Effector memory CD8-positive, alpha-beta T cell (primary cell): ENCODE measurements at regions not wholly inside any gene's neighbourhood (a gene's known extent, or its start where the extent isn't known, plus 50 kb on each side); places are given as distances from the start of the nearest gene placed in this dataset.

ENCODE experiments used
- ATAC-seq: fragments of 150-1000 bp; cut with Tn5 transposase; replicated peaks from 2 replicates; pipeline ENCODE4 v1.10.0; 2021; ENCODE audit warnings: mild to moderate bottlenecking, moderate library complexity
- DNase-seq, 3 experiments: peaks; one replicate each; pipeline ENCODE4 v3.0.0; 2021
- H3K27ac Mint-ChIP-seq, 2 donors: one replicate each; pipeline ENCODE4 v1.8.0; 2022; ENCODE audit warnings: mild to moderate bottlenecking in 2 of 2, mixed read lengths in 2 of 2, moderate library complexity in 2 of 2
- H3K27me3 Mint-ChIP-seq, 2 donors: one replicate each; pipeline ENCODE4 v1.8.0; 2022; ENCODE audit warnings: mixed read lengths in 2 of 2
- H3K36me3 Mint-ChIP-seq: one replicate; pipeline ENCODE4 v1.8.0; 2022; ENCODE audit warnings: mild to moderate bottlenecking, moderate library complexity, mixed read lengths; ENCODE audit not compliant: insufficient read depth
- H3K4me1 Mint-ChIP-seq, 2 donors: one replicate each; pipeline ENCODE4 v1.8.0; 2022; ENCODE audit warnings: low read depth in 2 of 2, mixed read lengths in 2 of 2
- H3K4me3 Mint-ChIP-seq, 2 donors: one replicate each; pipeline ENCODE4 v1.8.0; 2022; ENCODE audit warnings: mild to moderate bottlenecking in 2 of 2, mixed read lengths in 2 of 2, moderate library complexity in 2 of 2
- H3K9me3 Mint-ChIP-seq, 2 donors: one replicate each; pipeline ENCODE4 v1.8.0; 2022; ENCODE audit warnings: mixed read lengths in 2 of 2

GRCh38 chr14:100392356-100392755 is 69.2 kb downstream of the SLC25A47 start:
- H3K4me3 Mint-ChIP-seq, result no peak overlapping the region
- H3K36me3 Mint-ChIP-seq, result no peaks in the 10 kb centered on the region
- no peaks in the 10 kb centered on the region for H3K27me3 Mint-ChIP-seq
- peaks cover 29 to 33% of the 10 kb centered on the region in 2 donors for H3K4me1 Mint-ChIP-seq
- ATAC-seq (no peak), DNase-seq (no peak)
- H3K9me3 Mint-ChIP-seq, result no peaks in the 10 kb centered on the region
- no peak overlapping the region for H3K27ac Mint-ChIP-seq

GRCh38 chr14:100393362-100393761 is 70.2 kb downstream of the SLC25A47 start:
- Mint-ChIP-seq H3K9me3 (no peaks in the 10 kb centered on the region), H3K4me3 (peak overlapping the region; percentile 45 to 69), H3K4me1 (peaks cover 31 to 33% of the 10 kb centered on the region in 2 donors), H3K27me3 (no peaks in the 10 kb centered on the region), H3K27ac (peak overlapping the region; percentile 55 to 68), H3K36me3 (no peaks in the 10 kb centered on the region)
- DNase-seq (no peak), ATAC-seq (no peak)

GRCh38 chr14:100393906-100394732 is 71.0 kb downstream of the SLC25A47 start:
- H3K27ac Mint-ChIP-seq, result peak overlapping the region; percentile 55 to 68
- H3K27me3 Mint-ChIP-seq, result no peaks in the 10 kb centered on the region
- no peaks in the 10 kb centered on the region for H3K9me3 Mint-ChIP-seq
- peaks cover 33 to 39% of the 10 kb centered on the region in 2 donors for H3K4me1 Mint-ChIP-seq
- H3K36me3 Mint-ChIP-seq, result no peaks in the 10 kb centered on the region
- peak; percentile 87 for ATAC-seq
- peak overlapping the region; percentile 45 to 69 for H3K4me3 Mint-ChIP-seq
- no peak for DNase-seq

GRCh38 chr14:100394886-100395672 is 71.9 kb downstream of the SLC25A47 start:
- H3K4me3 Mint-ChIP-seq, result no peak overlapping the region
- ATAC-seq, result no peak
- no peaks in the 10 kb centered on the region for H3K27me3 Mint-ChIP-seq

GRCh38 chr14:100396266-100396795 is 73.2 kb downstream of the SLC25A47 start:
- H3K4me3 Mint-ChIP-seq, result no peak overlapping the region
- ATAC-seq, result no peak
- H3K9me3 Mint-ChIP-seq, result no peaks in the 10 kb centered on the region
- DNase-seq, result no peak
- H3K27ac Mint-ChIP-seq, result no peak overlapping the region
- peaks cover 33 to 39% of the 10 kb centered on the region in 2 donors for H3K4me1 Mint-ChIP-seq
- no peaks in the 10 kb centered on the region for H3K36me3 Mint-ChIP-seq
- H3K27me3 Mint-ChIP-seq, result no peaks in the 10 kb centered on the region

More at GRCh38 chr14:100394886-100395672, 71.9 kb downstream of the SLC25A47 start:
- no peaks in the 10 kb centered on the region for H3K9me3 Mint-ChIP-seq
- no peaks in the 10 kb centered on the region for H3K36me3 Mint-ChIP-seq
- H3K27ac Mint-ChIP-seq, result no peak overlapping the region
- DNase-seq, result no peak
- H3K4me1 Mint-ChIP-seq, result peaks cover 34 to 39% of the 10 kb centered on the region in 2 donors

- DNase-seq (no peak), ATAC-seq (no peak)
- no peak overlapping the region for H3K27ac Mint-ChIP-seq
- H3K4me3 Mint-ChIP-seq, result no peak overlapping the region
- H3K36me3 Mint-ChIP-seq, result no peaks in the 10 kb centered on the region
- H3K4me1 Mint-ChIP-seq, result peaks cover 32 to 43% of the 10 kb centered on the region in 2 donors
- H3K27me3 Mint-ChIP-seq, result no peaks in the 10 kb centered on the region
- H3K9me3 Mint-ChIP-seq, result no peaks in the 10 kb centered on the region
Measured at GRCh38 chr14:100397005-100397404, 73.9 kb downstream of the SLC25A47 start.

- Mint-ChIP-seq H3K36me3 (no peaks in the 10 kb centered on the region), H3K9me3 (no peaks in the 10 kb centered on the region), H3K27me3 (no peaks in the 10 kb centered on the region), H3K4me3 (no peak overlapping the region), H3K4me1 (peaks cover 31 to 43% of the 10 kb centered on the region in 2 donors), H3K27ac (no peak overlapping the region)
- DNase-seq (no peak), ATAC-seq (no peak)
Measured at GRCh38 chr14:100398044-100398443, 74.9 kb downstream of the SLC25A47 start.

- Mint-ChIP-seq H3K36me3 (no peaks in the 10 kb centered on the region), H3K27ac (no peak overlapping the region), H3K9me3 (no peaks in the 10 kb centered on the region), H3K4me1 (peaks cover 30 to 41% of the 10 kb centered on the region in 2 donors), H3K4me3 (no peak overlapping the region), H3K27me3 (no peaks in the 10 kb centered on the region)
- no peak for ATAC-seq
- DNase-seq, result no peak
Measured at GRCh38 chr14:100399052-100399849, 76.1 kb downstream of the SLC25A47 start.

- ATAC-seq (no peak), DNase-seq (no peak)
- Mint-ChIP-seq H3K27ac (no peak overlapping the region), H3K4me1 (peaks cover 33 to 44% of the 10 kb centered on the region in 2 donors), H3K4me3 (no peak overlapping the region), H3K9me3 (no peaks in the 10 kb centered on the region), H3K27me3 (no peaks in the 10 kb centered on the region), H3K36me3 (no peaks in the 10 kb centered on the region)
Measured at GRCh38 chr14:100400115-100400514, 77.0 kb downstream of the SLC25A47 start.

GRCh38 chr14:100401031-100401692 is 78.0 kb downstream of the SLC25A47 start:
- H3K36me3 Mint-ChIP-seq, result no peaks in the 10 kb centered on the region
- H3K4me3 Mint-ChIP-seq, result no peak overlapping the region
- DNase-seq, result no peak
- ATAC-seq, result no peak
- no peaks in the 10 kb centered on the region for H3K27me3 Mint-ChIP-seq
- no peaks in the 10 kb centered on the region for H3K9me3 Mint-ChIP-seq
- no peak overlapping the region for H3K27ac Mint-ChIP-seq
- H3K4me1 Mint-ChIP-seq, result peaks cover 41 to 54% of the 10 kb centered on the region in 2 donors

- Mint-ChIP-seq H3K27ac (peak overlapping the region in 1 of 2 donors; percentile 60), H3K27me3 (no peaks in the 10 kb centered on the region), H3K36me3 (peaks cover 3% of the 10 kb centered on the region), H3K4me3 (no peak overlapping the region), H3K4me1 (peaks cover 48 to 60% of the 10 kb centered on the region in 2 donors), H3K9me3 (no peaks in the 10 kb centered on the region)
- DNase-seq (no peak), ATAC-seq (no peak)
Measured at GRCh38 chr14:100401792-100402191, 78.7 kb downstream of the SLC25A47 start.

GRCh38 chr14:100402631-100403030 is 79.5 kb downstream of the SLC25A47 start:
- no peaks in the 10 kb centered on the region for H3K9me3 Mint-ChIP-seq
- H3K27me3 Mint-ChIP-seq, result no peaks in the 10 kb centered on the region
- ATAC-seq, result no peak
- peaks cover 53 to 67% of the 10 kb centered on the region in 2 donors for H3K4me1 Mint-ChIP-seq
- H3K36me3 Mint-ChIP-seq, result peaks cover 4% of the 10 kb centered on the region
- H3K27ac Mint-ChIP-seq, result peak overlapping the region; percentile 55 to 60
- DNase-seq, result no peak
- H3K4me3 Mint-ChIP-seq, result no peak overlapping the region
